ENCODE measurements at regions not wholly inside any gene's neighbourhood (a gene's known extent, or its start where the extent isn't known, plus 50 kb on each side); places are given as distances from the start of the nearest gene placed in this dataset.

DNA sequence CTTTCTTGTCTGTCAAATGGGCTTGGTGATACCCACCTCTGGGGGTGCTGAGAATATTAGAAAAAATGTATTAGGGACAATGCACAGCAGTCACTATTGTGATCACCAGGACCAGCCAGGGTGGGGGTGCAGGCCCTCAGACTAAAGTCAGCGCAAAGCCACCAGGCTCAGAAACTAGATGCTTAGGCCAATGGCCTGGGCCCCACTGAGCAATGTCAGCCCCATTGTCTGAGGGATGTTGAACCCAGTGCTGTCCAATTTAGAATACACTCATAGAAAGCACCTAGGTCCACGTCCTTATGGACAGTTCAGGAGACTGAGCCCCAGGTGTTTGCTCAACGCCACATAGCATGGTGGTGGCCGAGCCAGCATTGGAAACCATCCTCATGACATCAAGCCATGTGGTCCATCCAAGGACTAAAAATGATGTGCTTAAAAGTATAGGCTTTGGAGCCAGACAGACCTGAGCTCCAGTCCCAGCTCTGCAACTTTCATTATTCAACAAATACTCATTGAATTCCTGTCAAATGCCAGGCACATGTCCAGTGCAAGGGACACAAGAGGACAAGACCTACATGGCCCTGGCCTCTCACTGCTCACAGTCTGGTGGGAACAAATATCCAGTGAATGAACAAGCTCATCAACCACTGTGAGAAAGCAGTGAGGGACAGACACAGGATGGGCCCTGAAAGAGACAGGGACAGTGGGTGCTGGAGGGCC is 273.8 kb downstream of the MATN1 start:
- Histone ChIP-seq H3K4me3 (no peak overlapping the region), H3K27me3 (peaks cover 37% of the 10 kb centered on the region), H3K4me1 (no peaks in the 10 kb centered on the region), H3K27ac (no peak overlapping the region), H3K36me3 (no peaks in the 10 kb centered on the region), H3K9me3 (no peaks in the 10 kb centered on the region)
- TF ChIP-seq, protein P1, sequence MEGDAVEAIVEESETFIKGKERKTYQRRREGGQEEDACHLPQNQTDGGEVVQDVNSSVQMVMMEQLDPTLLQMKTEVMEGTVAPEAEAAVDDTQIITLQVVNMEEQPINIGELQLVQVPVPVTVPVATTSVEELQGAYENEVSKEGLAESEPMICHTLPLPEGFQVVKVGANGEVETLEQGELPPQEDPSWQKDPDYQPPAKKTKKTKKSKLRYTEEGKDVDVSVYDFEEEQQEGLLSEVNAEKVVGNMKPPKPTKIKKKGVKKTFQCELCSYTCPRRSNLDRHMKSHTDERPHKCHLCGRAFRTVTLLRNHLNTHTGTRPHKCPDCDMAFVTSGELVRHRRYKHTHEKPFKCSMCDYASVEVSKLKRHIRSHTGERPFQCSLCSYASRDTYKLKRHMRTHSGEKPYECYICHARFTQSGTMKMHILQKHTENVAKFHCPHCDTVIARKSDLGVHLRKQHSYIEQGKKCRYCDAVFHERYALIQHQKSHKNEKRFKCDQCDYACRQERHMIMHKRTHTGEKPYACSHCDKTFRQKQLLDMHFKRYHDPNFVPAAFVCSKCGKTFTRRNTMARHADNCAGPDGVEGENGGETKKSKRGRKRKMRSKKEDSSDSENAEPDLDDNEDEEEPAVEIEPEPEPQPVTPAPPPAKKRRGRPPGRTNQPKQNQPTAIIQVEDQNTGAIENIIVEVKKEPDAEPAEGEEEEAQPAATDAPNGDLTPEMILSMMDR (IDR thresholded peaks at IDR 0.05), result no peak
- no peak for TF ChIP-seq EP300 (IDR thresholded peaks at IDR 0.05)
- TF ChIP-seq POLR2A (IDR thresholded peaks at IDR 0.05), result no peak
- no peak for TF ChIP-seq POLR2AphosphoS5 (IDR thresholded peaks at IDR 0.05)
- WGBS, 2 donors (ENCODE audit: low coverage in 1 of 2), result 100% methylated on average over 1 of the region's 4 CpGs; no CpG with 5 or more reads in 1 of the 2 donors
- no peak for ATAC-seq

DNA sequence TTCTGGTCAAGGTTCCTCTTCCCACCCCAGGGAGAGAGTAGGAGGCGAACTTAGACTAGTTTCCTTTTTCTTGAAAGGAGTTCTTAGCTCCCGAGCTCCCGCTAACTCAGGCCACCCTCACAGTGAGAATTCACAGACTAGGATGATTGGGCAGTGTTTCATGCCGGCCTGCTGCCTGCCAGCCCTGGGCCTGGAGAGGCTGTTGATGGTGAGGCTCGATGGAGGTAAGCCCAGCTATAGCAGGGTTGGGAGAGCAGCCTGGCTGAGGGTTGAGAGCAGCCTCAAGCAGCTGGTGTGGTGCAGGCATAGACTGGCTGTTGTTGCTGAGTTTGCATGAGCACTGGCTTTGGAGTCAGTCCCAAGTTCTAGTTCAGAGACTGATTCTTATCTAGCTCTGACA is 274.4 kb downstream of the MATN1 start:
- peaks cover 42% of the 10 kb centered on the region for H3K27me3 ChIP-seq
- no peak overlapping the region for H3K27ac ChIP-seq
- H3K4me3 ChIP-seq, result no peak overlapping the region
- no peaks in the 10 kb centered on the region for H3K9me3 ChIP-seq
- TF ChIP-seq POLR2A (IDR thresholded peaks at IDR 0.05) (no peak), POLR2AphosphoS5 (IDR thresholded peaks at IDR 0.05) (no peak), EP300 (IDR thresholded peaks at IDR 0.05) (no peak)
- TF ChIP-seq, protein P1 (IDR thresholded peaks at IDR 0.05), result no peak
- H3K4me1 ChIP-seq, result no peaks in the 10 kb centered on the region
- no peaks in the 10 kb centered on the region for H3K36me3 ChIP-seq
- ATAC-seq, result no peak
- 13 to 68% methylated on average over 3 to 4 of the region's 5 CpGs for WGBS, 2 donors (ENCODE audit: low coverage in 1 of 2)

DNA sequence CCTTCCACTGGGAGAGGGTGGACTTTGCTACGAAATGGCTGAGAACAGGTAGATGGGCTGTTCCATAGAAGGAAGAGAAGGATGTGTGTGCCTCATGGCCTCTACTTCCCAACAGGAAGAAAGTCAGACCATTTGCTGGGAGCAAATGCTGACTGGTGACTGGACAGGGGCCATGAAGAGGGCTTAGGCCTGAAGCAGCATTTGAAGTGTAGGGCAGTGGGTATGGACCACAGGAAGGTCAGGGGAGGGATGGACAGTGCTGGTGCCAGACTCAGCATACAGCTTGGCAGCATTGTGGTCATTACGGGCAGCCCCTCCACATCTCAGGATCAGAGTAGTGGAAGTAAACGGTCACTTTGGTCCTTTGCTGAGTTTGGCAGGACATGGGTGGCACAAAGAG is 275.7 kb downstream of the MATN1 start:
- Histone ChIP-seq H3K36me3 (no peaks in the 10 kb centered on the region), H3K27me3 (peaks cover 38% of the 10 kb centered on the region), H3K4me1 (no peaks in the 10 kb centered on the region), H3K9me3 (no peaks in the 10 kb centered on the region), H3K4me3 (no peak overlapping the region), H3K27ac (no peak overlapping the region)
- 86% methylated on average over 2 of the region's 3 CpGs; no CpG with 5 or more reads in 1 of the 2 donors for WGBS, 2 donors (ENCODE audit: low coverage in 1 of 2)
- TF ChIP-seq, protein P1 (IDR thresholded peaks at IDR 0.05), result no peak
- TF ChIP-seq POLR2A (IDR thresholded peaks at IDR 0.05), result no peak
- no peak for TF ChIP-seq EP300 (IDR thresholded peaks at IDR 0.05)
- no peak for TF ChIP-seq POLR2AphosphoS5 (IDR thresholded peaks at IDR 0.05)
- ATAC-seq, result no peak

DNA sequence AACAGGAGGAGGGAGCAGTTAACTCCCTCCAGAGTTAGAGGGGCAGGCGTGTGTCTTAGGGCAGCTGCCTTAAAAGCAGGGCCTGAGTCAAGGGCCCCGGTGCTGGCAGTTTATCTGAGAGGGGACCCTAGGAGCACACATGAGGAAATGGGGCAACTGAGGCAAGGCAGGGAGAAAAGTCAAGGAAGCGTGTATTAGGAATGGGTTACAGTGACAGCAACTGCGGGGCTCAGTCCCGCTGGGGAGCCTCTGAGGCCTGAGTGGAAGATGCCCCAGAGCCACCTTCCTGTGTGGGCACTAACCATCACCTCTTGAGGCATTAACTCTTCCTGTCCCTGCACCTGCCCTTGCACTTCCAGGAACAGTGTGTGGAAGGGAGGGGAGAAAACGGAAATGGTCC is 276.3 kb downstream of the MATN1 start:
- Histone ChIP-seq H3K27ac (no peak overlapping the region), H3K36me3 (no peaks in the 10 kb centered on the region), H3K4me1 (no peaks in the 10 kb centered on the region), H3K27me3 (peaks cover 36% of the 10 kb centered on the region), H3K9me3 (no peaks in the 10 kb centered on the region), H3K4me3 (no peak overlapping the region)
- WGBS, 2 donors (ENCODE audit: low coverage in 1 of 2), result 46% methylated on average over 6 of the region's 6 CpGs; no CpG with 5 or more reads in 1 of the 2 donors
- TF ChIP-seq, protein P1 (IDR thresholded peaks at IDR 0.05), result no peak
- TF ChIP-seq EP300 (IDR thresholded peaks at IDR 0.05) (no peak), POLR2AphosphoS5 (IDR thresholded peaks at IDR 0.05) (no peak)
- ATAC-seq, result no peak

DNA sequence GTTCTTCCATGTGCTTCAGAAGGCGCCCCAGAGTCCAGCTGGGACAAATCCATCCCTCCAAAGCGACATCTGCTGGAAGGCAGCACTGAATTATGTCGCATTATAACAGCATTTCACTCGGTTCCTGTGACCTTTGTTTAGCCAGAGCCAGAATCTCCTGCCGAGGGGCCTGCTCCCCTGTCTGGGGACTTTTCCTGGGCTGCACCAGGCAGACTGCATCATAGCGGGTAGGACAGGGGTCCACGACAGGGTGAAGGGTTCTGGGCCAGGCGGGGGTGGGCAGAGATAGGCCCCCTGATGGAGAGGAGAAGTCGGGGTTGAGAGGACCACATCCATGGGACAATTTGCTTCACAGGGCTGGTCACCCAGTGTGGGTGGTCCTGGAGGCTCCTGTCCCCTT is 276.9 kb downstream of the MATN1 start:
- 43 to 60% methylated on average over 1 of the region's 9 CpGs for WGBS, 2 donors (ENCODE audit: low coverage in 1 of 2)
- H3K4me1 ChIP-seq, result no peaks in the 10 kb centered on the region
- ATAC-seq, result no peak
- H3K4me3 ChIP-seq, result no peak overlapping the region
- no peaks in the 10 kb centered on the region for H3K36me3 ChIP-seq
- TF ChIP-seq, protein P1 (IDR thresholded peaks at IDR 0.05), result no peak
- TF ChIP-seq POLR2AphosphoS5 (IDR thresholded peaks at IDR 0.05), result no peak
- TF ChIP-seq EP300 (IDR thresholded peaks at IDR 0.05), result no peak
- TF ChIP-seq POLR2A (IDR thresholded peaks at IDR 0.05), result no peak
- H3K27ac ChIP-seq, result no peak overlapping the region
- H3K9me3 ChIP-seq, result no peaks in the 10 kb centered on the region
- H3K27me3 ChIP-seq, result peaks cover 30% of the 10 kb centered on the region
